GM19099 (cell line): ENCODE measurements at regions not wholly inside any gene's neighbourhood (a gene's known extent, or its start where the extent isn't known, plus 50 kb on each side); places are given as distances from the start of the nearest gene placed in this dataset.

Experiments
- POLR2A ChIP-seq: IDR thresholded peaks from 3 replicates; pipeline ENCODE4 v1.6.1; 2011; ENCODE audit warnings: low read depth; ENCODE audit not compliant: insufficient read length; ENCODE audit errors: extremely low read depth

DNA sequence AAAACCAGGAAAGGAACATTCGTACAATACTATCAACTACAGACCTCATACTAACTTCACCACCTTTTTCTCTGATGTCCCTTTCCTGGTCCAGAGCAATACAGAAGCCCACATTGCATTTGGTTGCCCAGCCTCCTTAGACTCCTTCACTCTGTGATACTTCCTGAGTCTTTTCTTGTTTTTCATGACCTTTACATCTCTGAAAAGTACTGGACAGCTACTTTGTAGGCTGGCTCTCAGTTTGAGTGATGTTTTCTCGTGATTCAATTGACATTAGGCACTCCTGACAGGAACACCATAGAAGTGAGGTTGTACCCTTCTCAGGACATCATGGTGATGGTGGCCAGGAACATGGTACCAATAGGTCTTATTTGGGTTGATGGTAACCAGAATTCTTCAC lies 185.9 kb upstream of the SLC39A10 start:
- no peak for TF ChIP-seq POLR2A

DNA sequence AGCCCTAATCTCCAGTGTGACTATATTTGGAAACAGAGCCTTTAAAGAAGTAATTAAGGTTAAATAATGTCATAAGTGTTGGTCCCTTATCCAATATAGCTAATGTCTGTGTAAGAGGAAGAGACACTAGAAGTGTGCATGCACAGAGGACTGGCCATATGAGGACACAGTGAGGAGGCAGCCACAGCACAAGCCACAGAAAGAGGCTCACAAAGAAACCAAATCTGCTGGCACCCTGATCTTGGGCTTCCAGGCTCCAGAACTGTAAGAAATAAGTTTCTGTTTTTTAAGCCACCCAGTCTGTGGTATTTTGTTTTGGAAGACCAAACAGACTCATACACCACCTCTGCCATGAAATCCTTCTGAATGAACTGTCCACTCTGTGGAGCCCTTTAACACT lies 186.4 kb upstream of the SLC39A10 start:
- no peak for TF ChIP-seq POLR2A

DNA sequence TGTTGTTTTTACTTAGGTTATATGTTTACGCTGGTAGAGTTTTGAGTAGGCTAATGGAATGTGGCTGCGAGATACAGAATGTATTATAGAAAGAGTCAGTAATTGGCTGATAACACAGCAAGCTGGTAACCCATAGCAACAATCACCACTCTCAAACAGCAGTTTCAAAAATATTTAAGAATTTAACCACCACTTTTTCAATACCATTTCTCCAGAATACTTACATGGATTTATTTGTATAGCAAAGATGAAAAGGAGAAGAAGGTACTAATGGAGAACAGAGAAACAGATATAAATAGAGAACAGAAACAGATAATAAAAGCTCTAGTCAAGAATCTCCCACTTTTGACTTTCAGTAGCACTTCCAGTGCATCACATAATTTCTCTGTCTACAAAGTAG lies 188.3 kb upstream of the SLC39A10 start:
- no peak for TF ChIP-seq POLR2A

DNA sequence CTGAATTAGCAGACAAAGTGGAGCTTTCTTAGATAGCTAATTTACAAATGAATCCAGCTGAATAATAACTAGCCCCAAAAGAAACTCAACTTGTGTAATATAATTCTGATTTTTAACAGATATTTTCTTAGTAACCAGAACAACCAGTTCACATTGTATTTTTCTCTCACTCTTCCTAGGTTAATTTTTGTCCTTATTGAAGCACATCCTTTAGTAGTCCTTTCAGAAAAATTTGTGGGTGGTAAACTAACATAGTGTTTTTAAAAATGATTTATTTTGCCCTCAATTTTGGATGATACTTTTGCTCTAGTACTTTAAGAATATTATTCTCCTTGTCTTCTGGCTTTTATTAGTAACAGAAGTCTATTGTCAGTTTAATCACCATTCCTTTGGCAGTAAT lies 190.6 kb upstream of the SLC39A10 start:
- TF ChIP-seq POLR2A, result no peak

DNA sequence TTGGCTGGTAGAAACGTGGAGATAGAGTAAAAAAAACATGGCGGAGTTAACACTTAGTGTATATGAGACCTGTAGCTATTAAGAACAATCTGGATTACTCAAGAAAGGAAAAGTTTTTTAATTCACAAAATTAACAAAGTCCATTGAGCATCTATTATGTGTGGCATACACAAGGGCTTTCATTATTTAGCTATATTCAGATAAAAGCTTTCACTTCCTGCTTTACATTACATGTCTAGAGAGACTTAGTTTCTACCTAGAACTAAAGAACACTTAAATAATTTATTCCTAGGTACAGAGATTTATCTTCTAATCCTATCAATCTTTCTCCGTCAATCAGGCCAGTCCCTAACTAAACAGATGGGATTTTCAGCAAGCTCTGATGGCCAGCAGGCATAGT lies 196.0 kb upstream of the SLC39A10 start:
- TF ChIP-seq POLR2A, result no peak

DNA sequence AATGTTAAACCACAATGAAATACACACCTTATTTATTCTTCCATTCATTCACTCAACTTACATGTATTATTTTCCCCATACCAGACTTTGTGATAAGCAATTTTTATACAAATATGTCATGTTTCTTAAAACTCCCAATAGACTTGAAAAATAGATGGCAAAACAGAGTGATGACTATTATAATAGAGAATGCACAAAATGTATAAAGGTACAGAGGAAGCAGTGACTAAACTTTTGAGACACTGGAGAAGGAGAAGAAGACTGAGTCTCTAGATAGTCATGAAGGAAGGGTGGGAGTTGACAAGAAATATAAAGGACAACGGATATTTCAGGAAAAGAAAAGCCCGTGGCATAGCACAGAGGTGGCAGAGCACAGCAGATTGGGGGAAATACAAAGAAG lies 198.1 kb upstream of the SLC39A10 start:
- TF ChIP-seq POLR2A, result no peak

DNA sequence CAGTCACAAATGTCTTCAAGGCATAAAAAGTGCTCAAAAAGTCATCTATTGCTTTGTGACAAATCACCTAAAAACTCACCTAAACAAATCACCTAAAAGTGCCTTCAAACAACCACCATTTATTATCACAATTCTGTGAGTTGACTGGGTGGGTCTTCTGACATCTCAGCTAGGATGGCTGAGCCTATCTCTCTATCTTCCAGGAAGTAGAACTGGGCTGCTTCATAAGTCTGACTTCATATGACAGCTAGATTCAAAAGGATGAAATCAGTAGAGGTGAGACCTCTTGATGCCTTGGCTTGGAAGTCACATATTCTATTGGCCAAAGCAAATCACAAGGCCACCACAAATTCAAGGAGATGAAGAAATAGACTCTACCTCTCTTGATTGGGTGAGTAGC lies 199.2 kb upstream of the SLC39A10 start:
- TF ChIP-seq POLR2A, result no peak

DNA sequence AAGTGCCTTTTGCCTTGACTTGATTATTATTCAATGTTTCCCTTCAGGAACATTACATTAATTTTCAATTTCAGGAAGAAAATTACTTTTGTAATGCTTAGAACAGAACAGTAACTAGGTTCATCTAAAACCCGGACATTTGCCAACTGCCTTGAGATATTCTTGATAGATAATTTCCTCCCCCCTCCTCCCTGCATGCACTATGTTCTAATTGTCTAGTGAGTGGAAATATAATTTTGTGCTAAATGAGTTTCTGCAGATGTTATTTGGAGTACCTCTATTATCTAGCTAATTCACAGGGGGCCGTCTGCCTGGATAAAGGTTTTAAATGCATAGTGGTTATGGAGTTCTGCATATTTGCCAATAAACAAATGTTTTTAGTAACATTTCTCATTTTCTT lies 200.3 kb upstream of the SLC39A10 start:
- TF ChIP-seq POLR2A, result no peak

DNA sequence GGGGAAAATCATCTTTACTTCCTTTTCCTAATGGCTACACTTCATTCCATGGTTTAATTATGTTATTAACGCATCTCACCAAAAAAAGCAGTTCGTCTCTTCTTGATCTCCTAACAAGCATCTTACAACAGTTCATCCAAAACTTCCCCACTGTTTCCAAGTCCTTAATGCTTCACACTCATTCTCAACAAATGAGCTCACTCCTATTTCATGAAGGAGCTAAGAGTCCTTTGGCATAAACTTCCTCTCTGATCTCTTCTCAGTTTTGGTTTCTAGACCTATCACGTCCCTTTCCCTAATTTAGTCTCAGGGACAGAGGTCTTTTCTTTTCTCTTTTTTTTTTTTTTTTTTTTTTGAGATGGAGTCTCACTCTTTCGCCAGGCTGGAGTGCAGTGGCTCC lies 205.9 kb upstream of the SLC39A10 start:
- TF ChIP-seq POLR2A, result no peak

DNA sequence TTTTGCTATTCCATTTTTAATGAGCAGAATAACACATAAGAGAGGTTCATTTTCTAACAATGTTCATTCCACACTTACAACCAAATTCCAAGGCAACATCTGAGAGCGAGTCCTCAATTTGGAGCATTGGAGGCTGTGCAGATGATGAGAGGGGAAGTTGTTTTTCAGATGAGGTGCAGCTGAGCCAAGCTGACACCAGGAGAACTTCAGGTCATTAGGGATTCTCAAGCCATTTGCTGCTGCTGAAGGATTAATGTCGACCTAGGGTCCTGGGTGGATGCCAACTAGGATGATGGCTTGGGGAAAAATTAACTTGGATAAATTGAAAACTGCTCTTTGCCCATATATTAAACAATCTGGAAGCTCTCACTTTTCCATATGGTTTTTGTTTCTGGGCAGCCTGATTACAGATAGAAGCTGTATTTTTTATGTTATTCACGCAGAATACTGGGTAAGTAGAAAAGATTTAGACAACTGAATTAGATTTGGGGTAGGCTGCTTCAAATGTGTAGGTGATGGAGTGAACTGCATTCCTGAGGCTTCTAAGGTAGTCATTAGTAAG lies 206.4 kb upstream of the SLC39A10 start:
- TF ChIP-seq POLR2A, result no peak

DNA sequence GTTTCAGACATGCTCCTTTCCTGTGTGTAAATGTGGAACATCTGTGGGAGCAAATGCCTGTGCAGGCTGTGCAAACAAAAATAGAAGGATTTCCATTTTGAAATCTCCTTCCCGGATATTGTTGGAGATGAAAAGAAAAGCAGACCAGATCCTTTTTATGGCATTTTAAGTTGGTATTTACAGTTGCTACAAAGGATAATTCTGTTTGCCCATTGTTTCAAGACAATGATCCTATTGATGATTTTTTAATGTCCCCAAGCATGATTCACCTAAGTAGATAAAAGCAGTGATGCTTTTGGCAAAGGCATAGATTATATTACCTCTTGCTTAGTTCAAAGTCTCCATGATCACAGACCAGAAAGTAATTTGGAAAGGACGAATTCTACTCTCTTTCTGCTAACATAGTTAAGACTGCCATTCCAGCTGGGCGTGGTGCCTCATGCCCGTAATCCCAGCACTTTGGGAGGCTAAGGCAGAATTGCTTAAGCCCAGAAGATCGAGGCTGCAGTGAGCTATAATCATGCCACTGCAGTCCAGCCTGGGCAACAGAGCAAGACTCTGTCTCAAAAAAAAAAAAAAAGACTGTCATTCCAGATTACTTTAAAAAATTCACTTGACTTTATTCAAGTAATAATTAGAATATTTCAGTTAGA lies 209.6 kb upstream of the SLC39A10 start:
- TF ChIP-seq POLR2A, result no peak

DNA sequence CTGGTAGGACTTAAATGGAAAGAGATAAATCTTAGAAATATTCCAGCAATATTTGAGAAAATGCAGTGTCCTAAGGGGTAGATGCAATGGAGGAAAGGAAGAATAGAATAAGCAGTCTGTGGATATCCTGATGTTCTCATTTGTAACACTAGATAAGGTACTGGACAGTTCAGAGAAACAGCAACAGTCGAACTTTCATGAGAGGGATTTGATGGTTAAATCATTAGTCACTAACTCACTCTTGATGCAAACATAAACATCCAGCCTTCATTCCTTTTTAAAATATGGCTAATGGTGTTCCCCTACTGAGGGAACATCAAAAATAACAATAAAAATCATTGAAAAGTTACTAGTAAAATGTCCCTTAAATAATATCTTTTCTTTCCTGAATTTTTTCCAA lies 211.4 kb upstream of the SLC39A10 start:
- TF ChIP-seq POLR2A, result no peak

DNA sequence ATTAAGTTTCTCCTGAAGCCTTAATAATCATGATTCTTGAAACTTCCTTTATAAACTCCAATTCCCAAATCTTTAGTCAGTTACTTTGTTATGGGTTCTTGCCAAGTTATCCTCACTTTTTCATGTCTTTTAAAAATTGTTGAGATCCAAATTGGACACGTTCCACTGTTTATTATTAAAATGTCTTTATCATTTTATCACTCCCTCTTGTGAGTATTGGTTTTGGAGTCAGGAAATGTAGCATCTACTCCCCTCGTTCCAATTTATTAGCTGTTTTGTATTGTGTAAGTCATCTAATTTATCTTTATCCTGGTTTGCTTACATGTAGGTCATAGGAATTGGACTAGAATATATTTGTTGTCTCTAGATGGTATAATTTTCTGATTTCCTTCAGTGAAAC lies 213.1 kb upstream of the SLC39A10 start:
- TF ChIP-seq POLR2A, result no peak

DNA sequence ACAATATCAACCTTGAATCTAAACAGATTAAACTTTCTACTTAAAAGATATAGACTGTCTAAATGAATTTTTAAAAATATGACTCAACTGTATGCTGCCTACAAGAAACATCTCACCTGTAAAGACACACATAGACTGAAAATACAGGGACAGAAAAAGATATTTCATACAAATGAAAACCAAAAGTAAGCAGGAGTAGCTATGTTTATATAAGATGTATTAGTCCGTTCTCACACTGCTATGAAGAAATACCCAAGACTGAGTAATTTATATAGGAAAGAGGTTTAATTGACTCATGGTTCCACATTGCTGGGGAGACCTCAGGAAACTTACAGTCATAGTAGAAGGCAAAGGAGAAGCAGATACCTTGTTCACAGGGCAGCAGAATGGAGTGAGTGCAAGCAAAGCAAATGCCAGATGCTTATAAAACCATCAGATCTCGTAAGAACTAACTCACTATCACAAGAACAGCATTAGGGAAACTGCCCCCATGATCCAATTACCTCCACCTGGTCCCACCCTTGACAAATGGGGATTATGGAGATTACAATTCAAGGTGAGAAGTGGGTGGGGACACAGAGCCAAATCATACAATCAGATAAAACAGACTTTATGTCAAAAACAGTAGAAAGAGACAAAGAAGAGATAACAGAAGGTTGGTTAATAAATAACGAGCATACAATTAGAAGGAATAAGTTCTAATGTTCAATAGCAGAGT lies 214.4 kb upstream of the SLC39A10 start:
- no peak for TF ChIP-seq POLR2A

DNA sequence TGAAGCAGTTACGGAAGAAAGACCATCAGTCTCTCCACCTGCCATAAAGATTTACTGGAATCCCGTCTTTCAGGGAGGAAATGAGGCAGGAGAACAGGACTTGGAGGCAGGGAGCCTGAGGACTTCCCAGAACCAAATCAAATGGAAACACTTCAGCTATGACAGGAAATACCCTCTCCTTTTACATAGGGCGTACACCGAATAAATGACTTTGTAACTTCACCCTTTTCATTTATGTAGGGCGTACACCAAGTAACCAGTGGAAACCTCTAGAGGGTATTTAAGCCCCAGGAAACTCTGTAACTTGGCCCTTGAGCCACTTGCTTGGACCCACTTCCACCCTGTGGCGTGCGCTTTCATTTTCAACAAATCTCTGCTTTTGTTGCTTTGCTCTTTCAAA lies 218.3 kb upstream of the SLC39A10 start:
- no peak for TF ChIP-seq POLR2A

DNA sequence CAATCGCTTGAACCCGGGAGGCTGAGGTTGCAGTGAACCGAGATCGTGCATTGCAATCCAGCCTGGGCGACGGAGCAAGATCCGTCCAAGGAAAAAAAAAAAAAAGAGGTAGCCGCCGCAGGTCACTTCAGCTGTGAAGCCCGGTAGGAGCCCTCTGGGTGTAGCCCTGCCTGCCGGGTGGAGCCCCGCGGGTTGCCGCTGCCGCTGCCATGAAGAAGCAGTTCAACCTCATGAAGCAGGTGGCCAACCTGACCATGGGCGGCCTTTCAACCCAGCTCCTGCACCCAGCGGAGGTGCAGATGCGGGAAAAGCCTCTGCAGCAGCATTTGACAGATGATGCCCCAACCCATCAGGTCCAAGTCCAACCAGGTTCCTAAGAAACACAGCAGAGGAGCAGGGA lies 219.5 kb upstream of the SLC39A10 start:
- no peak for TF ChIP-seq POLR2A

DNA sequence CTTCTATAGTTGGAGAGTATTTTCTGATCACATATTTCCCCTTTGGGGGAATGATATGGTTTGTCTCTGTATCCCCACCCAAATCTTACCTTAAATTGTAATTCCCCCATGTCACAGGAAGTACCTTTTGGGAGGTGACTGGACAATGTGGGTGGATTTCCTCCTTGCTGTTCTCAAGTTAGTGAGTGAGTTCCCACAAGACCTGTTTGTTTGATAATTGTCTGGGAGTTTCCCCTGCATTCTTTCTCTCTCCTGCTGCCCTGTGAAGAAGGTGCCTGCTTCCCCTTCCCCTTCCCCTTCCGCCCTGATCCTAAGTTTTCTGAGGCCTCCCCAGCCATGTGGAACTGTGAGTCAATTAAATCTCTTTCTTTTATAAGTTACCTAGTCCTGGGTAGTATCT lies 222.7 kb upstream of the SLC39A10 start:
- TF ChIP-seq POLR2A, result no peak

DNA sequence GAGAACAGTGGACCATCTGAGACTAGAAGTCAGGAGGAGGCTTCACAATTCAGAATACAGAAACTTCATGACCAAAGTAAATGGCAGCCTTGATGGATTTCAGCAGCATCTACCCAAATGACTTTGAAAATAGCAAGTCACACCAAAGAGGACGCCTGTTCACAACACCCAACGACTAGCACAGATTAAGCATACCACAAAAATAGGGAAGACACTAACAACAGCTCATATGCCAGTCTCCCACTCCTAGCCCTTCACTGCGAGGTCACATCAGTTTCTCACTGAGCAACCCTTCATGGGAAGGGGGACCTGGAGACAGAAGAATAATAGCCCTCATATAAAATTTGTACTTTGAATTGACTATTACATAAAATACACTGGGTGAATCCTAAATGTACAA lies 228.4 kb upstream of the SLC39A10 start:
- TF ChIP-seq POLR2A, result no peak

DNA sequence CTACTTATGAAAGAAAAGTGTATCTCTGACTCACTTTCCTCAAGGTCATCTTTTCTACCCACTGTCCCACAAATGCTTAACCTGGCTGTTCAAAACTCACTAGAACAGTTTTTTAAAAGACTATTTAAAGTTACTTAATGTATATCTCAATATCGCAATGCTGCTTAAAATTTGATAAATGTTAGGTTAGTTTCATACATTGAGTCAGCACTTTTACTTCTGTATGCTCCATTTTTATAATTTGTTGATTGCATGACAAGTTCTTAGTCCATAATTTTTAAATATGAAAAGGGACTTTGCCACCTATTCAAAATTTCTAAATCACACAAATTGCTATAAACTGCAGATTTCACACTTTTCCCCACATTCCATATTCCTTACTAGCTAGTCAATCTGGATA lies 231.7 kb upstream of the SLC39A10 start:
- no peak for TF ChIP-seq POLR2A
